Medulla oblongata (tissue), 1 donor: ENCODE measurements at regions not wholly inside any gene's neighbourhood (a gene's known extent, or its start where the extent isn't known, plus 50 kb on each side); places are given as distances from the start of the nearest gene placed in this dataset.

Experiments
- DNase-seq: peaks from one replicate; pipeline ENCODE4 v3.0.0-alpha.2; 2015; ENCODE audit errors: extremely low spot score

GRCh38 chr16:13393816-13394215 is 492.4 kb downstream of the SHISA9 start:
- no peak for DNase-seq

DNA sequence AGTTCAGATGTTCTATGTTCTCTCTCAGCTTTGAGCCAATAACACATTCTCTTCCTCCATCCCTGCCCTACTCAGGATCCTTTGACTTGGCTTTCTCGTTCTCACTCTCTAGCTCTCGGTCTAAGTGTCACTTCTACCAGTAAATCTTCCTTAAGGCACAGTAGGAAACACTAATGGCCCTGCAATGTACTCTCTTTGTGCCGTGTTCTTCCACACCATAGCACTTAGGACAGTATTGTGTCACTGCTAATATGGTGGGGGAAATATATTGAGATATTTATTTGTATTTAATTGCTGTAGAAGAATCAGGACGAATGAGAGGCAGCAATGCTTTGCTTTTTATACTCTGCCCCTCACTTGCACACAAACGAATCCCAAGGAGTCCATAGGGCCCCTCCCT is 493.1 kb downstream of the SHISA9 start:
- no peak for DNase-seq

- no peak for DNase-seq
Observed at GRCh38 chr16:13397126-13397525, 495.7 kb downstream of the SHISA9 start.

- no peak for DNase-seq
Observed at GRCh38 chr16:13401641-13402040, 500.2 kb downstream of the SHISA9 start.

GRCh38 chr16:13402601-13403000 is 501.2 kb downstream of the SHISA9 start:
- no peak for DNase-seq

DNA sequence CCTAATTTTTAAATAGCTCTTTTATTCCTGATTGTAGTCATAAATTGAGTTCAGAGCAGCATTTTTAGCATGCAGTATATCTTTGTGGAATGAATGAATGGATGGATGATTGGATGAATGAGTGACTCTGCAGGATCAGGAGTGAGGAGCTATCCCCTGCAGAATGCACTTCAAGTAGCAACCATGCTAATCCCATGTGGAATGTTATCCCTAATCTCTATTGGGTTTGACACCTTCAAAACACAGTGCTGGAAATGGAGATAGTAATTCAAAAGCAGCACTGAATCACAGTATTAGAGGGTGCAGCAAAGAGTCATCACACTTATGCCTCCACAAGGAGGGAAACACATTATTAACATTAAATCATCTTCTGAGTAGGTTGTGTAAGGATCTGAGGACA is 501.9 kb downstream of the SHISA9 start:
- DNase-seq = no peak

DNA sequence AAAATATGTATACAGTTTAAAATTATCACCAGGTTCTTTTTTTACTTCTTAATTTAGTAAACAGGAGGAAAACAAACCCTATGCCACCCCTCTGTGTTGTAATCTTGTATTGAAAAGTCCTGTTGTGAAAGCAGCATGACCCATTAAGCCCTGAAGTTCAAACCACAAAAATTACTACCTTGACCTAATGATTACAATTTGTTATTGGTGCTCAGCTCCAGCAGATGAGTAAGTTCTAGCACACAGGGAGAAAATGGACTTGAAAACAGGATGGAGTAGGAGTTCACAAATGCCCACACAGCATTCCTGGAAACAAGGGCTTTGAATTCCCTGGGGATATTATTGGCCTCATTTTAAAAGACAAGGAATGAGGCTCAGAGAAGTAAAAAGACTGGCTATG is 505.8 kb upstream of the ERCC4 start:
- DNase-seq = no peak

- no peak for DNase-seq
Observed at GRCh38 chr16:13419589-13419988, 500.4 kb upstream of the ERCC4 start.

DNA sequence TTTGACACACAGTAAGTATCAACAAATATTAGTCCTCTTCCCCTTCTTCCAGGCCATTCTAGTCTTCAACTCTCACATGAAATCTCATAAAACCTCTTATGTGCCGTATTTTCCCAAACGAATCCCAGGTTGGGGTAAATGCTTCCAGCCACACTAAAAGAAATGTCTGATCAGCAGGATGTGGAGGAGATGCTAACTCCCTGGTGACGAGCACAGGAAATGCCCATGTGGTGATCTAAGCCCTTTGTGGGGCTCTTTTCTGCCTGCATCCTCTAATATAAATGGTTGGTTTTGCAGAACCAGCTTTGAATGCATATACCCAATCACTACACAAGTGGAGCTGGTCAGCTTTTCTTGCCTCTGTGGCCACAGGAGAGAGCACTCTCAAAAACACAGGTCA is 498.2 kb upstream of the ERCC4 start:
- DNase-seq = no peak

GRCh38 chr16:13425836-13426235 is 494.1 kb upstream of the ERCC4 start:
- DNase-seq = peak; percentile 13

GRCh38 chr16:13426269-13426668 is 493.7 kb upstream of the ERCC4 start:
- no peak for DNase-seq

- no peak for DNase-seq
Observed at GRCh38 chr16:13426736-13427135, 493.2 kb upstream of the ERCC4 start.

DNA sequence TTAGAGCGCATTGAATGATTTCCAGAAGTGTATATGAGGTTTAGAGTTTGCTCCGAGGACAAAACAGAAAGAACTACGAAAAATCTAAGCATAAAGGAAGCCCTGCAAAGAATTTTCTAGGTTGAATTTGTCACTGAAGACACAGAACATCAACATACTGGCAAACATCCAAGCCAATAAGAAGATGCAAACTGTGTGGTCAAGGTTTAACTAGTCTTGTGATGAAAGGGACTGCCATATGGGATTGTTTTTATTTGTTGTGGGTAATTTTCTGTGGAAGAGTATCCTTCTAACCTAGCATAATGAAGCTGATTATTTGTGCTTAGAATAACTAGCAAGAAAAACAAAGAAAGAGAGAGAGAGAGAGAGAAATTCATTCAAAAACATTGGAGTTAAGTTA is 492.0 kb upstream of the ERCC4 start:
- DNase-seq = no peak

DNA sequence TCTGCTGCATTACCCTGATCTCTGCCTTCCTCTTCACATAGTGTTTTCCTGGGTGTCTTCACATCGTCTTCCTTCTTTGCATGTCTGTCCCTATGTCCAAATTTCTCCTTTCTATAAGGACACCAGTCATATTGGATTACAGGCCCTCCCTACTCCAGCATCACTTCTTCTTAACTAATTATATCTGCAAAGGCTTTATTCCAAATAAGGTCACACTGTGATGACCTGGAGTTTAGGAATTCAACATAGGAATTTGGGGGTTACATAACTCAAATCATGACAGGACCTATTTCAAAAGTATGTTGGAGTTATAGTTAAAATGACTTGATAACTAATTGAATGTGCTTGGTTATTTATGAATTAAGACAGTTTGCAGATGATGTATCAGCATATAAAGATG is 490.5 kb upstream of the ERCC4 start:
- no peak for DNase-seq

DNA sequence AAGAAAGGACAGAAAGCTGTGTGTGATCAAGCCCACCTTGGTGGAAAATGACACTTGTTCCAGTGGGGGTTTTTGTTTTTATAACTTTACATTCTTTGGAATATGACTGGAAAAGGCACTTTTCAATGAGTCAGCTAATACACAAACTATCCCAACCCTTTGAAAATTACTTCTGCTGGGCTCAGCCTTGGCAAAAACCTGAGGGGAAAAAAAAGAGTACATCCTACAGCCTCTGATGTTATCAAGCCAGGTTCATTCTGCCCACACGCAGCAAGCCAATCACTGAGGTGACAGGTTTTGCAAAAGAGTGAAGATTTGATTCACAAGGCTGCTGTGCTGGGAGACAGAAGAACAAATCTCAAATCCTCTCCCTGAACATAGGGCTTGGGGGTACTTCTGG is 484.5 kb upstream of the ERCC4 start:
- DNase-seq = no peak

- DNase-seq = no peak
Observed at GRCh38 chr16:13435873-13436474, 484.0 kb upstream of the ERCC4 start.

DNA sequence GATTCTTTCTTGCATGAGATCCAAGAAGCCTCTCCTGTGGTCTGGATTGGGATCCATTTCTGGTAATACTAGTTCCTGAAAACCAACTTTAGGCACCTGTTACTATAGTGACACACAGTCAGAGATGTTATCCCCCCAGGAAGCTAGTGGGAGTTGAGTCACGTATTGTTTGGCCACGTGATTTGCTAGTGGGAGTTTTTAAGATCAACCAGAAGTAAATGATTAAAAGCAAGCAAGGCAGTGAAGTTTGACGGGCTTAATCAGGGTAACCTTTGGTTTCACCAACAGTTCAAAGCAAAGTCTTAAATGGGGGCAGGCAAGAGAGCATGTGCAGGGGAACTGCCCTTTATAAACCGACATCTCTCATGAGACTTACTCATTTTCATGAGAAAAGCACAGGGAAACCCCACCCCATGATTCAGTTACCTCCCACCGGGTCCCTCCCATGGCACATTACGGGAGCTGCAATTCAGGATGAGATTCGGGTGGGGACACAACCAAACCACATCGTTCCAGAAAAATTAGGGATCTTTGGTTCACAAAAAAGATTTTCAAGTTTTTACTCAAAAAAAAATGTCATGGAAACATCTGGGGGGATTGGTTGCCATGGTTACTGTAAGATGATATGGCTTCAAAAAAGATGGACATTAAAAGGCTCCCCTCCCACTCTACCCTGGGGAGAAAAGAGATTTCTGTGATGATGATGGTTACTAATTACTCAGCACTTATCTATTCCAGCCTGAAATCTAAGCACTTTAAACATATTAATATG is 483.1 kb upstream of the ERCC4 start:
- no peak for DNase-seq

DNA sequence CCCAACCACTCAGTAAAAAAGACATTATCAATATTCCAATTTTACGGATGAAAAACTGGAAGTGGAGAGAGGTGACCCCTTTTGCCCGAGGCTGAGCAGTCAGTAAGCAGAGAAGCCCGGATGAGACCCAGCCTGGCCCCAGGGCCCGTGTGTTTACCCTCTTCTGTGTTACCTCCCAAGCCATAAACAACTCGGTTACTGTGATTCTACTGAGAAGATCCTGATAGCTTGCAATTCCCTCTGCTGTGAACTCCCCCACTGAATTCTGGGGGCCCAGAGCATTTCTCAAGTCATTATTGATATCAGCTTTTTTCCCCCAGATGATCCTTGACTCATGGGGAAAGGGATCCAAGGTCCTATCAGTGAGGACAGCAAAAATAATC is 482.6 kb upstream of the ERCC4 start:
- DNase-seq = no peak

DNA sequence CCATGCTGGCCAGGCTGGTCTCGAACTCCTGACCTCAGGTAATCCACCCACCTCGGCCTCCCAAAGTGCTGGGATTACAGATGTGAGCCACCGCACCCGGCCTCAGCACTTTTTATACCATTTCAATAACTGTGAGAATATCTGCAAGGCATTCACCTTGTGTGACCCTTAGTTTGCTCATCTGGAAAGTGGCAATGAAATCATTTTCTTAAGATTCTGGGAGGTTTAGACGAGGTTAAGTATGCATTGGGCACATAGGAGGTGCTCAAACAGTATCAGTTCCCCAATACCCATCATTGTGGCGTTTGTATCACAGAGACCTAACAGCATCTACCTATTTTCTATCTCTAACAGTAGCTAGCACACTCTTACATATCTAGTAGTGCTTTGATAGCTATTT is 481.9 kb upstream of the ERCC4 start:
- DNase-seq = no peak

DNA sequence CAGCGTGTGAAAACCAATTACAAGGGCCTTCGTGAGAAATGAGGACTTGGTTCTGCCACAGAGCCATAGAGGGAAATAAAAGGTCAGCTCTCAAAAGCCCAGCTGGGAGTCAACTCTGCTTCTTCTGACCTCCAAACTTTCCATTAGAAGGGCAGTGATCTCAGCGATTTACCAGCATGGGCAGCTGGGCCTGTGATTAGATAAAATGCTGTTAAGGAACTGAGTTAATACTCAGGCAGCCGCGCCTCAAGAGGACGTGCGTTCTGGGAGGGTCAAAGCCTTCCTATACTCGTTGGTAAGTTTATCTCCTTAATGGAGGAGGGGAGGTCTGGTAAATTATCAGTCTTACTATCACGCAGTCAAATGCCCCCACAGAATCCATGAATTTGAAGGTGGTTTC is 480.2 kb upstream of the ERCC4 start:
- DNase-seq = no peak

DNA sequence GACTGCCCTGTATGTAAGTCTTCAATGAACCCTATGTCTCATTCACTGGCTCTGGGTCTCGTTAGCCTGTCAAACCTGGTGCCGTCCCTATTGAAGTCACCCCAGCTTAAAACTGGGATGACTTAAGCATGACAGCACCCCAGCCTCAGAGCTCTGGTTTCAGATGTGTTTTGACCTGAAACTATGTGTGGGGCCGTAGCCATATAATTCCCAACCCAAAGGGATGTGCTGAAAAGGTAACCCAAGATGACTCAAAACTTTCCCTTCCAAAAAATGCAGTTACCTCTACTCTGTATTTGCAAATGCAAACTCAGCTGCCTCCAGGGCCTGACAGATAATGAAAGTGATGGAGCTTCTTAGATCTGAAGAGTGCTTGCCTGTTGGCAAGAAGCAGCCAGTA is 478.3 kb upstream of the ERCC4 start:
- no peak for DNase-seq

DNA sequence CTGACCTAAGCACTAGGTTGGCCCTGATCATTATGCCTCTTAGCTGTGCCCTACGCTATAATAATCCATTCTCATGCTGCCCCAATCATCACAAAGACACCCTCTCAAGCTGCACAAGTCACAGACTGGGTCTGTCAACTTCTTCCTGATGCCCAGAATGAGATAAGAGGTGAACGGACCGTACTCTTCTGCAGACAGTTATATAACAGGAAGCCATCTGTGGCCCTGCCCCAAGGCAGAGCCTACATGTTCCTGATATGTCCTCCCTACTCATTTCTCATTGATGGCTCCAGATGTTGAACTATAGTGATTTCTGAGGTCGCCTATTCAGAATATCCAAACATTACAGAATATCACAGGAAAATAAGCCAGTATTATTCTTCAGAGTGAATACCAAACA is 471.6 kb upstream of the ERCC4 start:
- DNase-seq = no peak

- DNase-seq = no peak
Observed at GRCh38 chr16:13453325-13453724, 466.6 kb upstream of the ERCC4 start.
